Esophagus muscularis mucosa (tissue), 4 donors: ENCODE measurements at regions not wholly inside any gene's neighbourhood (a gene's known extent, or its start where the extent isn't known, plus 50 kb on each side); places are given as distances from the start of the nearest gene placed in this dataset.

Experiments
- DNase-seq: peaks from one replicate; pipeline ENCODE4 v3.0.0-alpha.2; 2017; ENCODE audit errors: extremely low spot score
- H3K27ac ChIP-seq, 4 donors: fragments of 200-600 bp; sonication (generic); replicated peaks in 1 of 4; 1 replicate in 3 of 4; 2 replicates in 1 of 4; pipeline ENCODE4 v1.5.1; 2016 to 2019; ENCODE audit warnings: mild to moderate bottlenecking in 1 of 4
- H3K27me3 ChIP-seq, 4 donors: fragments of 200-600 bp; sonication (generic); one replicate each; pipeline versions ENCODE4 v1.5.1 to v1.6.0; 2016 to 2019
- H3K36me3 ChIP-seq, 4 donors: fragments of 200-600 bp; sonication (generic); one replicate each; pipeline ENCODE4 v1.5.1; 2016 to 2019
- H3K4me1 ChIP-seq, 4 donors: fragments of 200-600 bp; sonication (generic); one replicate each; pipeline ENCODE4 v1.5.1; 2016 to 2019
- H3K4me3 ChIP-seq, 4 donors: fragments of 200-600 bp; sonication (generic); 1 replicate in 2 of 4; 2 replicates in 2 of 4; pipeline ENCODE4 v1.5.1; 2016 to 2019; ENCODE audit warnings: mild to moderate bottlenecking in 4 of 4, moderate library complexity in 1 of 4
- H3K9me3 ChIP-seq, 4 donors: fragments of 200-600 bp; sonication (generic); 1 replicate in 3 of 4; 2 replicates in 1 of 4; pipeline ENCODE4 v1.5.1; 2016 to 2019
- CTCF ChIP-seq, 3 experiments: fragments of 200-600 bp in 2 of 3; fragments of 450-650 bp in 1 of 3; sonication (generic) in 2 of 3; IDR thresholded peaks; one replicate each; pipeline ENCODE4 v1.5.1; 2017 to 2019; ENCODE audit warnings: antibody characterized with exemption in 3 of 3, mild to moderate bottlenecking in 2 of 3, moderate library complexity in 1 of 3
- EP300 ChIP-seq: sonication (generic); formaldehyde crosslinking; IDR thresholded peaks from one replicate; pipeline ENCODE4 v1.6.1; 2017; ENCODE audit warnings: antibody characterized with exemption
- POLR2A ChIP-seq: fragments of 450-650 bp; IDR thresholded peaks from one replicate; pipeline ENCODE4 v1.6.1; 2017; ENCODE audit warnings: antibody characterized with exemption, moderate library complexity, mild to moderate bottlenecking, low read depth
- POLR2AphosphoS5 ChIP-seq, 2 donors: sonication (generic); formaldehyde crosslinking; IDR thresholded peaks; one replicate each; pipeline ENCODE4 v1.6.1; 2017; ENCODE audit warnings: antibody characterized with exemption in 2 of 2
- whole genome bisulfite sequencing: methylation state at CpG from one replicate; pipeline ENCODE4 v1.1.5; 2018; 5-methylcytosine and 5-hydroxymethylcytosine counted together
- intact Hi-C: fragments of 100-400 bp; cut with DNase I; formaldehyde crosslinking; loops from one replicate; pipeline ENCODE4 v1.15.1; 2023

DNA sequence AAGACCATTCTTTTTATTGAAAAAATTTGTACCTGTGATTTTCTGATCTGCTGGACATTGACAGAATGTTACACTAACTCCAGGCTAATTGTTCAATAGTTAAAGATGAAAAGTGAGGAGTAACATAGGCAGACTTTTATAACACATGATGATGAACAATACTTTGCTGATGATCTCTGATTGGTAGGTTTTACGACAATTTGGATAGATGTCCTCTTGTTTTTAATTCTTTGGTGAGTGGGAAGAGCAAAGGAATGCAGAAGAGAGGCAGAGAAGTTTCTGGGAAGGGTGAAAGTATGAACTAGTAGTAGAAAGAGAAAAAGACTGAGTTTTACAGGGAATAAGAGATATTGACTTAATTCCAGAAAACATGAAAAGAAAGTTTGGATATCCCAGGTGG, 267.3 kb upstream of the HAND2 start:
- Histone ChIP-seq H3K27ac (no peak overlapping the region), H3K36me3 (no peaks in the 10 kb centered on the region), H3K9me3 (no peaks in the 10 kb centered on the region), H3K27me3 (no peaks in the 10 kb centered on the region), H3K4me3 (no peak overlapping the region), H3K4me1 (peaks cover 0 to 10% (median 3%) of the 10 kb centered on the region in 4 donors)
- TF ChIP-seq POLR2A (no peak), CTCF (IDR thresholded peaks at IDR 0.05) (no peak), EP300 (no peak), POLR2AphosphoS5 (IDR thresholded peaks at IDR 0.05) (no peak)
- intact Hi-C loops, result no loop called here
- no peak for DNase-seq
- WGBS, result 83% methylated on average over 1 of the region's 1 CpG

GRCh38 chr4:173794662-173795061, 264.6 kb upstream of the HAND2 start:
- no peaks in the 10 kb centered on the region for H3K36me3 ChIP-seq
- no peaks in the 10 kb centered on the region for H3K27me3 ChIP-seq
- intact Hi-C loops, result no loop called here
- H3K4me1 ChIP-seq, result peaks cover 0 to 7% (median 3%) of the 10 kb centered on the region in 4 donors
- H3K27ac ChIP-seq, result no peak overlapping the region
- H3K4me3 ChIP-seq, result no peak overlapping the region
- no peaks in the 10 kb centered on the region for H3K9me3 ChIP-seq
- TF ChIP-seq EP300 (no peak), CTCF (IDR thresholded peaks at IDR 0.05) (no peak), POLR2A (no peak), POLR2AphosphoS5 (IDR thresholded peaks at IDR 0.05) (no peak)
- DNase-seq, result no peak
- 52% methylated on average over 2 of the region's 2 CpGs for WGBS

- DNase-seq, result no peak
- Histone ChIP-seq H3K36me3 (no peaks in the 10 kb centered on the region), H3K4me3 (no peak overlapping the region), H3K27ac (no peak overlapping the region), H3K27me3 (no peaks in the 10 kb centered on the region), H3K9me3 (no peaks in the 10 kb centered on the region), H3K4me1 (peaks cover 0 to 7% (median 3%) of the 10 kb centered on the region in 4 donors)
- intact Hi-C loops, result no loop called here
- TF ChIP-seq POLR2A (no peak), CTCF (IDR thresholded peaks at IDR 0.05) (no peak), POLR2AphosphoS5 (IDR thresholded peaks at IDR 0.05) (no peak)
- 45% methylated on average over 3 of the region's 3 CpGs for WGBS
These were observed 264.0 kb upstream of the HAND2 start for GRCh38 chr4:173793937-173794510.

DNA sequence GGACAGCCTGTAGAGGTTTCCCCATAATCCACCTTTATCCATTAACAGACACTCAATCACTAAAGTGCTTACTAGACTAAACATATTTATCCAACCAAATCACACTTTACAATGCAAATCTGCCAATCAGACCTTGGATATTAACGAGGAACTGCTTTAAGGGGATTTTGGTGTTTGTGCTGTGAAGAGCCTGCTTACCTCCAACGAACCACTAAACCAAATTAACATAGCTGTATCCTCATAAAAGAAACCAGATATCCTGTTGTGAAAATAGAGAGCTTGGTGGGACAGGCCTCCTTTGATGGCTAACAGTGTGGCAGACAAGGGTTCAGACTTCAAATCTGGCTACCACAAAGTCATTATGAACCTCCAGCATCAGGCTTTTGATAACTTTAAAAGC, 252.6 kb upstream of the HAND2 start:
- intact Hi-C loops, result no loop called here
- 52% methylated on average over 2 of the region's 2 CpGs for WGBS
- Histone ChIP-seq H3K4me1 (no peaks in the 10 kb centered on the region), H3K27me3 (no peaks in the 10 kb centered on the region), H3K4me3 (no peak overlapping the region), H3K36me3 (no peaks in the 10 kb centered on the region), H3K27ac (no peak overlapping the region), H3K9me3 (no peaks in the 10 kb centered on the region)
- DNase-seq, result no peak
- no peak for TF ChIP-seq POLR2AphosphoS5 (IDR thresholded peaks at IDR 0.05)
- no peak for TF ChIP-seq CTCF (IDR thresholded peaks at IDR 0.05)
- TF ChIP-seq POLR2A, result no peak
- TF ChIP-seq EP300, result no peak

GRCh38 chr4:173777921-173778320, 247.9 kb upstream of the HAND2 start:
- DNase-seq, result no peak
- Histone ChIP-seq H3K4me1 (no peaks in the 10 kb centered on the region), H3K4me3 (no peak overlapping the region), H3K27me3 (no peaks in the 10 kb centered on the region), H3K27ac (no peak overlapping the region), H3K9me3 (peaks cover 0 to 8% (median 0%) of the 10 kb centered on the region in 4 donors), H3K36me3 (no peaks in the 10 kb centered on the region)
- intact Hi-C loops, result no loop called here
- TF ChIP-seq POLR2A (no peak), EP300 (no peak), CTCF (IDR thresholded peaks at IDR 0.05) (no peak), POLR2AphosphoS5 (IDR thresholded peaks at IDR 0.05) (no peak)
- WGBS, result 94% methylated on average over 2 of the region's 2 CpGs
